ENCODE measurements at regions not wholly inside any gene's neighbourhood (a gene's known extent, or its start where the extent isn't known, plus 50 kb on each side); places are given as distances from the start of the nearest gene placed in this dataset.

DNA sequence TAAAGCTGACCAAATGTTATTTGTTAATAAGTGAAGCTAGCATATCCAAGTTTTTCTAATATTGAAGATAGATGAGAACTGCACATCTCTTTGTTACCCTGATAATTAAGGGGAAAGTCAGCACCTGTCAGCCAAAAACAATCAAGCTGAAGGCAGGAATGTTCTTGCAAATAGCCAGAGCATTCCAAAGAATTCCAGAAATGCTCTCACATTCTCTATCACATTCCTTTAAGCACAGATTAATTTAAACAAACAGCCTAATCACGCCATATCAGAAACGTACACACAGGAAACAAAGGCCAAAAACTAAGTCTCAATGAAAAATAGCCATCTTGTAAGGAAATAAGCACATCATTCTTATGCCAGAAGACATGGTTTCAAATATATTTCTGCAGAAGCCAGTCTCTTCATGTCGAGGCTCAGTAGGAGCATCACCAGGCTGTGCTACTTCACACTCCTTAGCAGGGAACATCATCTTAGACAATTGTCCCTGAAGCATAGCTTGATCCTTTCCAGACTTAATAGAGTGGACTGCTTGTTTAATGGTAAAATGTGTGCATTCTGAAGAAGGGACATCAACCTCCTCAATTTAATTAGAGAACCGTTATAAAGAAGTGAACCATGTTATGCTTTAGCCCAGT is 252.9 kb upstream of the TTC29 start:
- Histone ChIP-seq H3K9me3 (ENCODE audit: control insufficient read depth in 2 of 2, insufficient read depth in 1 of 2, low read depth in 1 of 2, low read length in 1 of 2) (no peaks in the 10 kb centered on the region), H3K27ac (ENCODE audit: low read depth in 2 of 2, low read length in 1 of 2) (no peak overlapping the region), H3K36me3 (ENCODE audit: control insufficient read depth in 2 of 2, insufficient read depth in 2 of 2, low read length in 1 of 2) (no peaks in the 10 kb centered on the region), H3K27me3 (ENCODE audit: control insufficient read depth in 1 of 2, insufficient read depth in 2 of 2, low read length in 2 of 2) (no peaks in the 10 kb centered on the region), H3K4me1 (ENCODE audit: control insufficient read depth in 2 of 2, insufficient read depth in 2 of 2, low read length in 1 of 2) (no peaks in the 10 kb centered on the region), H3K4me3 (ENCODE audit: low read depth in 1 of 2, low read length in 2 of 2) (no peak overlapping the region)
- 40 to 42% methylated on average over 4 of the region's 4 CpGs for WGBS, 2 donors

- Histone ChIP-seq H3K4me3 (ENCODE audit: low read depth in 1 of 2, low read length in 2 of 2) (no peak overlapping the region), H3K4me1 (ENCODE audit: control insufficient read depth in 2 of 2, insufficient read depth in 2 of 2, low read length in 1 of 2) (no peaks in the 10 kb centered on the region), H3K36me3 (ENCODE audit: control insufficient read depth in 2 of 2, insufficient read depth in 2 of 2, low read length in 1 of 2) (no peaks in the 10 kb centered on the region), H3K27ac (ENCODE audit: low read depth in 2 of 2, low read length in 1 of 2) (no peak overlapping the region), H3K27me3 (ENCODE audit: control insufficient read depth in 1 of 2, insufficient read depth in 2 of 2, low read length in 2 of 2) (no peaks in the 10 kb centered on the region), H3K9me3 (ENCODE audit: control insufficient read depth in 2 of 2, insufficient read depth in 1 of 2, low read depth in 1 of 2, low read length in 1 of 2) (no peaks in the 10 kb centered on the region)
- WGBS, 2 donors, result 41 to 46% methylated on average over 1 of the region's 1 CpG
Observed at GRCh38 chr4:147201016-147201415, 255.4 kb upstream of the TTC29 start.

DNA sequence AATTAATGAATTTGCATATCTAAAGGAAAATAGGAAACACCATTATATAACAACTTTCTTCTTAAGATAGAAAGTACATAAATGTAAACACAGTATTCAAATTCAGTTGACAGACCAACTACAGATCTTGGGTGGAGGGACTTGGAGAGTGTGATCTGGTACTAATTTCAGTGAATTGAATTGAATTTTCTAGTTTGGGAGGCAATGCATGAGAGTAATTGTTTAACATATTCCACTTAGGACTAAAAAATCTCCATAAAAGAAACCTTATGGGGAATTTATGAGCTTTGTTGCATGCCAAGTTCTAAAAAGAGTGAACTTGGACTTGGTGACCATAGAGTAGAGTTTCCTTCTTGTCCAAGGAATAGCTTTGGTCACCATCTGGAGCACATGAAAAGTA is 261.1 kb upstream of the TTC29 start:
- no peak overlapping the region for H3K27ac ChIP-seq (ENCODE audit: low read depth in 2 of 2, low read length in 1 of 2)
- no peaks in the 10 kb centered on the region for H3K36me3 ChIP-seq (ENCODE audit: control insufficient read depth in 2 of 2, insufficient read depth in 2 of 2, low read length in 1 of 2)
- H3K27me3 ChIP-seq (ENCODE audit: control insufficient read depth in 1 of 2, insufficient read depth in 2 of 2, low read length in 2 of 2), result no peaks in the 10 kb centered on the region
- no peaks in the 10 kb centered on the region for H3K4me1 ChIP-seq (ENCODE audit: control insufficient read depth in 2 of 2, insufficient read depth in 2 of 2, low read length in 1 of 2)
- no peak overlapping the region for H3K4me3 ChIP-seq (ENCODE audit: low read depth in 1 of 2, low read length in 2 of 2)
- H3K9me3 ChIP-seq (ENCODE audit: control insufficient read depth in 2 of 2, insufficient read depth in 1 of 2, low read depth in 1 of 2, low read length in 1 of 2), result no peaks in the 10 kb centered on the region

GRCh38 chr4:147207911-147208310 is 262.2 kb upstream of the TTC29 start:
- Histone ChIP-seq H3K27ac (ENCODE audit: low read depth in 2 of 2, low read length in 1 of 2) (no peak overlapping the region), H3K9me3 (ENCODE audit: control insufficient read depth in 2 of 2, insufficient read depth in 1 of 2, low read depth in 1 of 2, low read length in 1 of 2) (no peaks in the 10 kb centered on the region), H3K36me3 (ENCODE audit: control insufficient read depth in 2 of 2, insufficient read depth in 2 of 2, low read length in 1 of 2) (no peaks in the 10 kb centered on the region), H3K4me3 (ENCODE audit: low read depth in 1 of 2, low read length in 2 of 2) (no peak overlapping the region), H3K27me3 (ENCODE audit: control insufficient read depth in 1 of 2, insufficient read depth in 2 of 2, low read length in 2 of 2) (no peaks in the 10 kb centered on the region), H3K4me1 (ENCODE audit: control insufficient read depth in 2 of 2, insufficient read depth in 2 of 2, low read length in 1 of 2) (no peaks in the 10 kb centered on the region)
- whole genome bisulfite sequencing, 2 donors, result 80% methylated on average over 1 of the region's 1 CpG

DNA sequence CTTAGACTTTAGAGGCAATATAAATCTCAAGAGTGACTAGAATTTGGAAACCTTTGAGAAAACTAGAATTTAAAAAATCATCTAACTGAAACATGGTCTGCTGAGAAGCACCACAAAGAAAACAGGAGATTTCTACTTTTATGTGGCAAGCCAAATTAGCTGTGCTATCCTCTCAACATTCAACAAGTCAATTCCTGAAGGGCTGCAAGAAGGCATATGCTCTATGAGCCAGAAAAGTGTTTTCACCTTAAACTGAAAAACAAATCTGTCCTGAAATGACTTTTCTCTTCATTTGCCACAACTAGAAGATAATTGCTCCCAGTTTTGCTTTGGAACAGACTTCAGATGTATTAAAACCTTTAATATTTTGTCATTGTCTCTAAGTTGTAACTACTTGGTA is 263.2 kb upstream of the EDNRA start:
- no peak overlapping the region for H3K4me3 ChIP-seq (ENCODE audit: low read depth in 1 of 2, low read length in 2 of 2)
- no peak overlapping the region for H3K27ac ChIP-seq (ENCODE audit: low read depth in 2 of 2, low read length in 1 of 2)
- H3K9me3 ChIP-seq (ENCODE audit: control insufficient read depth in 2 of 2, insufficient read depth in 1 of 2, low read depth in 1 of 2, low read length in 1 of 2), result no peaks in the 10 kb centered on the region
- no peaks in the 10 kb centered on the region for H3K4me1 ChIP-seq (ENCODE audit: control insufficient read depth in 2 of 2, insufficient read depth in 2 of 2, low read length in 1 of 2)
- H3K27me3 ChIP-seq (ENCODE audit: control insufficient read depth in 1 of 2, insufficient read depth in 2 of 2, low read length in 2 of 2), result no peaks in the 10 kb centered on the region
- no peaks in the 10 kb centered on the region for H3K36me3 ChIP-seq (ENCODE audit: control insufficient read depth in 2 of 2, insufficient read depth in 2 of 2, low read length in 1 of 2)

DNA sequence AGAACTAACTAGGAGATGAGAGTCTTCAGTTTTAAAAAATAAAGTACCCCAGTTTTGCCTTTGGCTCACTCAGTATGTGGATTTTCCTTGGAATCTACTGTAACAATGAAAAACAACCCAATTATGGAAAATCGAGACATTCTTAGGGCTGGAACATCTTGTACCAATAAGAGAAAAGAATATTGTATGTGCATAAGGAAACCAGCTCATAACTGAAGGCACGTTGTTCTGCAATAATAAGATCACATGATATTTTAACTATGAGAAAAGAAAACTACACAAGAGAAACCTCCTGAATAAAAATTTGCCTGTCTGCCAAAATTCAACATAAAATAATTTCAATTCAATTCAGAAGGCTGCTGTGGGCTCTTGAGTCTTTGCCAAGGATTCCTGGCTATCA is 261.8 kb upstream of the EDNRA start:
- no peak overlapping the region for H3K4me3 ChIP-seq (ENCODE audit: low read depth in 1 of 2, low read length in 2 of 2)
- H3K27ac ChIP-seq (ENCODE audit: low read depth in 2 of 2, low read length in 1 of 2), result no peak overlapping the region
- no peaks in the 10 kb centered on the region for H3K4me1 ChIP-seq (ENCODE audit: control insufficient read depth in 2 of 2, insufficient read depth in 2 of 2, low read length in 1 of 2)
- H3K36me3 ChIP-seq (ENCODE audit: control insufficient read depth in 2 of 2, insufficient read depth in 2 of 2, low read length in 1 of 2), result no peaks in the 10 kb centered on the region
- H3K9me3 ChIP-seq (ENCODE audit: control insufficient read depth in 2 of 2, insufficient read depth in 1 of 2, low read depth in 1 of 2, low read length in 1 of 2), result no peaks in the 10 kb centered on the region
- WGBS, 2 donors, result 63 to 67% methylated on average over 2 of the region's 2 CpGs
- no peaks in the 10 kb centered on the region for H3K27me3 ChIP-seq (ENCODE audit: control insufficient read depth in 1 of 2, insufficient read depth in 2 of 2, low read length in 2 of 2)

DNA sequence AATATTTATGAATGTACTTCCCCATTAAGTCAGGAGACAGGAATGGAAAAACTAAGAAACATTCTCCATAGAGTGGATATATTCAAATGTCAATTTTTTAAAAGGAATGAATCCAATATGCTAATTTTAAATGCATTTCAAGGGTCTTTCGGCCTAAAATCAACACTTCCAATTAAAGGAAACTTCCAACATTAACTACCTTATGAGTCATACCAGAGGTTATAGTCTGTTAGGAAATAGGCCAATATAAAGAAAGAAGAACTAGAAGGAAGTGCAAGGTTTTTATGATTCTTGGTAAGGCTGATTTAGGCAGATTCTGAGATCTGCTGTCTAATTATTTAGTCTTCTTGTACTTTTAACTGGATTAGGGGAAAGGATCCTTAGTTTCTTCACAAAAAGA is 260.1 kb upstream of the EDNRA start:
- Histone ChIP-seq H3K9me3 (ENCODE audit: control insufficient read depth in 2 of 2, insufficient read depth in 1 of 2, low read depth in 1 of 2, low read length in 1 of 2) (no peaks in the 10 kb centered on the region), H3K27me3 (ENCODE audit: control insufficient read depth in 1 of 2, insufficient read depth in 2 of 2, low read length in 2 of 2) (no peaks in the 10 kb centered on the region), H3K4me3 (ENCODE audit: low read depth in 1 of 2, low read length in 2 of 2) (no peak overlapping the region), H3K27ac (ENCODE audit: low read depth in 2 of 2, low read length in 1 of 2) (no peak overlapping the region), H3K4me1 (ENCODE audit: control insufficient read depth in 2 of 2, insufficient read depth in 2 of 2, low read length in 1 of 2) (no peaks in the 10 kb centered on the region), H3K36me3 (ENCODE audit: control insufficient read depth in 2 of 2, insufficient read depth in 2 of 2, low read length in 1 of 2) (no peaks in the 10 kb centered on the region)
- 69 to 74% methylated on average over 1 of the region's 1 CpG for WGBS, 2 donors

- whole genome bisulfite sequencing, 2 donors, result 71 to 73% methylated on average over 4 of the region's 4 CpGs
- Histone ChIP-seq H3K4me3 (ENCODE audit: low read depth in 1 of 2, low read length in 2 of 2) (no peak overlapping the region), H3K4me1 (ENCODE audit: control insufficient read depth in 2 of 2, insufficient read depth in 2 of 2, low read length in 1 of 2) (no peaks in the 10 kb centered on the region), H3K36me3 (ENCODE audit: control insufficient read depth in 2 of 2, insufficient read depth in 2 of 2, low read length in 1 of 2) (no peaks in the 10 kb centered on the region), H3K27ac (ENCODE audit: low read depth in 2 of 2, low read length in 1 of 2) (no peak overlapping the region), H3K27me3 (ENCODE audit: control insufficient read depth in 1 of 2, insufficient read depth in 2 of 2, low read length in 2 of 2) (no peaks in the 10 kb centered on the region), H3K9me3 (ENCODE audit: control insufficient read depth in 2 of 2, insufficient read depth in 1 of 2, low read depth in 1 of 2, low read length in 1 of 2) (no peaks in the 10 kb centered on the region)
Observed at GRCh38 chr4:147222906-147223305, 258.0 kb upstream of the EDNRA start.

GRCh38 chr4:147223576-147223975 is 257.3 kb upstream of the EDNRA start:
- Histone ChIP-seq H3K4me3 (ENCODE audit: low read depth in 1 of 2, low read length in 2 of 2) (no peak overlapping the region), H3K36me3 (ENCODE audit: control insufficient read depth in 2 of 2, insufficient read depth in 2 of 2, low read length in 1 of 2) (no peaks in the 10 kb centered on the region), H3K9me3 (ENCODE audit: control insufficient read depth in 2 of 2, insufficient read depth in 1 of 2, low read depth in 1 of 2, low read length in 1 of 2) (no peaks in the 10 kb centered on the region), H3K27ac (ENCODE audit: low read depth in 2 of 2, low read length in 1 of 2) (no peak overlapping the region), H3K4me1 (ENCODE audit: control insufficient read depth in 2 of 2, insufficient read depth in 2 of 2, low read length in 1 of 2) (no peaks in the 10 kb centered on the region), H3K27me3 (ENCODE audit: control insufficient read depth in 1 of 2, insufficient read depth in 2 of 2, low read length in 2 of 2) (no peaks in the 10 kb centered on the region)
- 82 to 88% methylated on average over 5 of the region's 5 CpGs for WGBS, 2 donors

DNA sequence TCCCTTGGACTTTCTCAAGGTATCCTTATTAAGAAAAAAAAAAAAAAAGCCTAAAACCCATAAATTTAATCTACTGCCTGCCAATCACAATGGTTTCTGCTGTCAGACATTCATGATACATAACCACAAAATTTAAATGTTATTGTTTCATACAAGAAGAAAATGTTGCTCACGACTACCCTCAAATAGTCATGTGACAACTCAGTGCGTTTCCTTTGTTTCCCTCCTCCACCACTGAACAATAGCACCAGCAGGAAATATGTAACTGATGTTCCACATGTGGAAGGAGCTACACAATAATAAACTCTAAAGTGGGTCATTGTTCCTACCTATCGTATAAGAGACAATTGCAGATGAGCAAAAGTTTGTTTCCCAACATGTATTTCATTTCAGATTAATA is 244.1 kb upstream of the EDNRA start:
- Histone ChIP-seq H3K27ac (ENCODE audit: low read depth in 2 of 2, low read length in 1 of 2) (no peak overlapping the region), H3K36me3 (ENCODE audit: control insufficient read depth in 2 of 2, insufficient read depth in 2 of 2, low read length in 1 of 2) (no peaks in the 10 kb centered on the region), H3K4me1 (ENCODE audit: control insufficient read depth in 2 of 2, insufficient read depth in 2 of 2, low read length in 1 of 2) (no peaks in the 10 kb centered on the region), H3K27me3 (ENCODE audit: control insufficient read depth in 1 of 2, insufficient read depth in 2 of 2, low read length in 2 of 2) (no peaks in the 10 kb centered on the region), H3K4me3 (ENCODE audit: low read depth in 1 of 2, low read length in 2 of 2) (no peak overlapping the region), H3K9me3 (ENCODE audit: control insufficient read depth in 2 of 2, insufficient read depth in 1 of 2, low read depth in 1 of 2, low read length in 1 of 2) (no peaks in the 10 kb centered on the region)
- WGBS, 2 donors, result 60 to 66% methylated on average over 3 of the region's 3 CpGs

All from esophagus (tissue), 2 donors.